Fibroblast of lung (primary cell): ENCODE measurements at regions not wholly inside any gene's neighbourhood (a gene's known extent, or its start where the extent isn't known, plus 50 kb on each side); places are given as distances from the start of the nearest gene placed in this dataset.
"Not testable (repeated sequence)": the region's sequence is repeated elsewhere in the genome, so short reads cannot be mapped to it uniquely, and the experiment has no call there.

Experiments
- DNase-seq, 2 donors: peaks; one replicate each; pipeline versions ENCODE4 v3.0.0 to v3.0.0-alpha.2; 2010; ENCODE audit warnings: low read depth in 2 of 2
- H2AFZ ChIP-seq: 2 replicates; pipeline ENCODE4 v1.5.1; 2012; ENCODE audit warnings: low read length, control low read depth, inconsistent platforms
- H3K27ac ChIP-seq: 2 replicates; pipeline ENCODE4 v1.5.1; 2011; ENCODE audit warnings: low read length, control low read depth; ENCODE audit not compliant: insufficient read depth
- H3K27me3 ChIP-seq: 2 replicates; pipeline ENCODE4 v1.5.1; 2011; ENCODE audit warnings: mild to moderate bottlenecking, low read length; ENCODE audit not compliant: control insufficient read depth, insufficient read depth
- H3K36me3 ChIP-seq: 2 replicates; pipeline ENCODE4 v1.5.1; 2011; ENCODE audit warnings: low read length; ENCODE audit not compliant: control insufficient read depth, insufficient read depth
- H3K4me1 ChIP-seq: 2 replicates; pipeline ENCODE4 v1.5.1; 2011; ENCODE audit warnings: low read length; ENCODE audit not compliant: control insufficient read depth, insufficient read depth; ENCODE audit errors: extremely low read depth
- H3K4me2 ChIP-seq: 2 replicates; pipeline ENCODE4 v1.5.1; 2011; ENCODE audit warnings: low read length, control low read depth; ENCODE audit not compliant: insufficient read depth; ENCODE audit errors: extremely low read depth
- H3K4me3 ChIP-seq, 4 experiments: fragments of 200-600 bp in 1 of 4; sonication (generic) in 1 of 4; replicated peaks in 1 of 4; 2 replicates each; pipeline ENCODE4 v1.5.1; 2011 to 2016; ENCODE audit warnings: low read length in 4 of 4, low read depth in 3 of 4, mild to moderate bottlenecking in 3 of 4, control low read depth in 2 of 4, inconsistent platforms in 1 of 4, mixed read lengths in 1 of 4; ENCODE audit not compliant: insufficient read depth in 1 of 4; ENCODE audit errors: control extremely low read depth in 1 of 4
- H3K79me2 ChIP-seq: 2 replicates; pipeline ENCODE4 v1.5.1; 2012; ENCODE audit warnings: mild to moderate bottlenecking, low read length, inconsistent platforms; ENCODE audit not compliant: control insufficient read depth, insufficient read depth
- H3K9ac ChIP-seq: 2 replicates; pipeline ENCODE4 v1.5.1; 2011; ENCODE audit warnings: mild to moderate bottlenecking, low read length, control low read depth; ENCODE audit not compliant: insufficient read depth
- H3K9me3 ChIP-seq: 2 replicates; pipeline ENCODE4 v1.5.1; 2012; ENCODE audit warnings: low read depth, low read length; ENCODE audit not compliant: control insufficient read depth, insufficient read depth
- H4K20me1 ChIP-seq: 2 replicates; pipeline ENCODE4 v1.5.1; 2011; ENCODE audit warnings: low read length; ENCODE audit not compliant: control insufficient read depth, insufficient read depth; ENCODE audit errors: extremely low read depth
- EZH2 ChIP-seq: IDR thresholded peaks from 2 replicates; pipeline ENCODE4 v1.5.1; 2012; ENCODE audit warnings: low read length, control low read depth, mild to moderate bottlenecking; ENCODE audit errors: missing control alignments
- TF ChIP-seq, protein P1 (sequence below), 2 donors: IDR thresholded peaks in 1 of 2; conservative IDR thresholded peaks in 1 of 2; 1 replicate in 1 of 2; 2 replicates in 1 of 2; pipeline ENCODE4 v1.5.1; 2011 to 2012; ENCODE audit warnings: low read length in 2 of 2, control low read depth in 1 of 2, inconsistent platforms in 1 of 2, low read depth in 1 of 2, mild to moderate bottlenecking in 1 of 2

DNA sequence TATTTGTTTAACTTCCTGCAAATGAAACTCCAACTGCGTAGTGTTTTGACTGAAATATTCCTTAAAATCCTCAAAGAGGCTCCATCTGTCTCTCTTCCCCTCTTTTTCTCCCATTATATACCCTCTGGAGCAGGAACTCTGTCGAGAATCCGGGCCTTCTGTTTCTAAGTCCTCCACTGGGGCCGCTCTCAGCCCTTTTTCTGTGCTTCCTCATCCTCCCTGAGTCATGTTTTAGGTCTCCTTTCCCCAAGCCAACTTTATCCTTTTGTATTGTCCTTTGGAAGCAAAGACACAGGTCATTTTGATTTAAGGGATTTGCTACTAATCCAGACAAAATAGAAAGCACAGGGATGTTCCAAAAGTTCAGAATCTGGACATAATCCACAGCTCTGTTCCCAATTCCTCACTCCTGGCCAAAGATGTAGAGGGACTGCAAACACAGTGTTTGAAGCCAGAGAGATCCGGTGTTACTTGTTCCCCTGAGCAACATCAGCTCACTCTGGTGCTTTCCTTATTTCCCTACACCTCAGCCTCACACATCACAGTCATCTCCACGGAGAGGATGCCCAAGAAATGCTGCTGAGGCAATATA, 131.0 kb upstream of the KLF3 start:
- no peak for DNase-seq
- Histone ChIP-seq H3K4me1 (no peaks in the 10 kb centered on the region), H3K27ac (no peak overlapping the region), H2AFZ (no peak overlapping the region), H3K9ac (no peak overlapping the region), H4K20me1 (no peaks in the 10 kb centered on the region), H3K9me3 (no peaks in the 10 kb centered on the region), H3K79me2 (no peaks in the 10 kb centered on the region), H3K36me3 (no peaks in the 10 kb centered on the region), H3K4me2 (no peak overlapping the region), H3K27me3 (peaks cover 2% of the 10 kb centered on the region), H3K4me3 (no peak overlapping the region)
- TF ChIP-seq, protein P1, sequence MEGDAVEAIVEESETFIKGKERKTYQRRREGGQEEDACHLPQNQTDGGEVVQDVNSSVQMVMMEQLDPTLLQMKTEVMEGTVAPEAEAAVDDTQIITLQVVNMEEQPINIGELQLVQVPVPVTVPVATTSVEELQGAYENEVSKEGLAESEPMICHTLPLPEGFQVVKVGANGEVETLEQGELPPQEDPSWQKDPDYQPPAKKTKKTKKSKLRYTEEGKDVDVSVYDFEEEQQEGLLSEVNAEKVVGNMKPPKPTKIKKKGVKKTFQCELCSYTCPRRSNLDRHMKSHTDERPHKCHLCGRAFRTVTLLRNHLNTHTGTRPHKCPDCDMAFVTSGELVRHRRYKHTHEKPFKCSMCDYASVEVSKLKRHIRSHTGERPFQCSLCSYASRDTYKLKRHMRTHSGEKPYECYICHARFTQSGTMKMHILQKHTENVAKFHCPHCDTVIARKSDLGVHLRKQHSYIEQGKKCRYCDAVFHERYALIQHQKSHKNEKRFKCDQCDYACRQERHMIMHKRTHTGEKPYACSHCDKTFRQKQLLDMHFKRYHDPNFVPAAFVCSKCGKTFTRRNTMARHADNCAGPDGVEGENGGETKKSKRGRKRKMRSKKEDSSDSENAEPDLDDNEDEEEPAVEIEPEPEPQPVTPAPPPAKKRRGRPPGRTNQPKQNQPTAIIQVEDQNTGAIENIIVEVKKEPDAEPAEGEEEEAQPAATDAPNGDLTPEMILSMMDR (conservative IDR thresholded peaks at IDR 0.05 in 1 of 2, IDR thresholded peaks at IDR 0.05 in 1 of 2; ENCODE audit: low read depth in 1 of 2, low read length in 2 of 2), result no peak
- TF ChIP-seq EZH2, result no peak

GRCh38 chr4:38534344-38535045, 129.5 kb upstream of the KLF3 start:
- H2AFZ ChIP-seq, result no peak overlapping the region
- H3K79me2 ChIP-seq, result no peaks in the 10 kb centered on the region
- no peaks in the 10 kb centered on the region for H3K9me3 ChIP-seq
- peaks cover 2% of the 10 kb centered on the region for H3K27me3 ChIP-seq
- TF ChIP-seq, protein P1 (conservative IDR thresholded peaks at IDR 0.05 in 1 of 2, IDR thresholded peaks at IDR 0.05 in 1 of 2; ENCODE audit: low read depth in 1 of 2, low read length in 2 of 2), result no peak
- no peak for TF ChIP-seq EZH2
- no peak overlapping the region for H3K4me3 ChIP-seq
- DNase-seq, result no peak
- no peaks in the 10 kb centered on the region for H3K4me1 ChIP-seq
- no peak overlapping the region for H3K4me2 ChIP-seq
- H4K20me1 ChIP-seq, result no peaks in the 10 kb centered on the region
- H3K27ac ChIP-seq, result no peak overlapping the region
- no peak overlapping the region for H3K9ac ChIP-seq
- H3K36me3 ChIP-seq, result no peaks in the 10 kb centered on the region

GRCh38 chr4:38535071-38535470, 128.9 kb upstream of the KLF3 start:
- not testable (repeated sequence) for H3K79me2 ChIP-seq, H4K20me1 ChIP-seq, H3K4me1 ChIP-seq, H3K27me3 ChIP-seq, DNase-seq, H3K36me3 ChIP-seq, H3K4me3 ChIP-seq, H3K9me3 ChIP-seq, H3K27ac ChIP-seq, H3K4me2 ChIP-seq, H2AFZ ChIP-seq, H3K9ac ChIP-seq
